ENCODE measurements at regions not wholly inside any gene's neighbourhood (a gene's known extent, or its start where the extent isn't known, plus 50 kb on each side); places are given as distances from the start of the nearest gene placed in this dataset.
A peak's percentile ranks its signal among the peaks of the same experiment; 100 is the strongest.
"Not testable (repeated sequence)": the region's sequence is repeated elsewhere in the genome, so short reads cannot be mapped to it uniquely, and the experiment has no call there.

GRCh38 chr10:30691639-30692015 lies 62.1 kb upstream of the LYZL2 start:
- DNase-seq (ENCODE audit: low spot score): no peak
- H3K4me1 Mint-ChIP-seq (ENCODE audit: unreplicated experiment): peaks cover 10% of the 10 kb centered on the region
- no peak overlapping the region for H3K27ac Mint-ChIP-seq (ENCODE audit: unreplicated experiment)
- peaks cover 2% of the 10 kb centered on the region for H3K27me3 Mint-ChIP-seq (ENCODE audit: unreplicated experiment)
- no peaks in the 10 kb centered on the region for H3K9me3 Mint-ChIP-seq (ENCODE audit: unreplicated experiment)
- no peak for TF ChIP-seq CTCF (IDR thresholded peaks at IDR 0.05; ENCODE audit: unreplicated experiment)
- no peak overlapping the region for H3K4me3 Mint-ChIP-seq (ENCODE audit: unreplicated experiment)
- H3K36me3 Mint-ChIP-seq (ENCODE audit: low read depth, unreplicated experiment): no peaks in the 10 kb centered on the region

DNA sequence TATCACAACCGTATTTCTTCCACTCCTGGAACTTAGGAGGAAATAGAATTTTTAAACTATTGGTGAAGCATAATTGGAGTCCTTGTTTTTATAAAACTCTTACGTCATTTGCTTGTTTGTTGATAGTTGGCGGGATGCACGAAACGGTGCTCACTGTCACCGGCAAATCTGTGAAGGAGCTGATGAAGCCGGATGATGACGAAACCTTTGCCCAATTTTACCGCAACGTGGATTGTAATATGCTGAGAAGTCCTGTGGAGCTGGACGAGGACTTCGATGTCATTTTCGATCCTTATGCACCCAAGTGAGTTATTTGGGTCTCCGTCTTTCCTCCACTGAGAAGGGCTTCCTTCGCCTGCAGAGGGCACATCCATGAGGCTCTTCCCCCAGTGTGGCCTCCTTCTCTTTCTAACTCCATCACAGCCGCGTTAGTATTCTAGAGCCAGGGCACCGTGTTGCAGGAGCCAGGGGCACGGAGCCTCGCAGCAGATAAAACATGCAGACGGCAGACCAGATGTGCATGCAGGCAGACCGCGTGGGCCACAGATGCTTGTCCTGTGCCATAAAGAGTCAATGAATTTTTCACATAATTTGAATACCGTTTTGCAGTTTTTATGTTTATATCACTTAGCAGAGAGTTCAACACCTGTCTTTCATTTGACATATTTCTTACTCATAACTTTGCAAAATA lies 61.5 kb upstream of the LYZL2 start:
- not testable (repeated sequence) for H3K9me3 Mint-ChIP-seq (ENCODE audit: unreplicated experiment); H3K27ac Mint-ChIP-seq (ENCODE audit: unreplicated experiment); H3K4me1 Mint-ChIP-seq (ENCODE audit: unreplicated experiment); H3K36me3 Mint-ChIP-seq (ENCODE audit: low read depth, unreplicated experiment); H3K27me3 Mint-ChIP-seq (ENCODE audit: unreplicated experiment); DNase-seq (ENCODE audit: low spot score); H3K4me3 Mint-ChIP-seq (ENCODE audit: unreplicated experiment)

GRCh38 chr10:30688456-30688855 lies 58.9 kb upstream of the LYZL2 start:
- Mint-ChIP-seq H3K4me3 (ENCODE audit: unreplicated experiment) (no peak overlapping the region), H3K4me1 (ENCODE audit: unreplicated experiment) (peaks cover 10% of the 10 kb centered on the region), H3K36me3 (ENCODE audit: low read depth, unreplicated experiment) (no peaks in the 10 kb centered on the region), H3K9me3 (ENCODE audit: unreplicated experiment) (no peaks in the 10 kb centered on the region), H3K27ac (ENCODE audit: unreplicated experiment) (peak overlapping the region; percentile 5), H3K27me3 (ENCODE audit: unreplicated experiment) (peaks cover 4% of the 10 kb centered on the region)
- no peak for TF ChIP-seq CTCF (IDR thresholded peaks at IDR 0.05; ENCODE audit: unreplicated experiment)
- no peak for DNase-seq (ENCODE audit: low spot score)

- peak; percentile 95 for DNase-seq (ENCODE audit: low spot score)
- TF ChIP-seq CTCF (IDR thresholded peaks at IDR 0.05; ENCODE audit: unreplicated experiment): peak; percentile 87
- Mint-ChIP-seq H3K4me3 (ENCODE audit: unreplicated experiment) (no peak overlapping the region), H3K27me3 (ENCODE audit: unreplicated experiment) (peaks cover 4% of the 10 kb centered on the region), H3K9me3 (ENCODE audit: unreplicated experiment) (no peaks in the 10 kb centered on the region), H3K36me3 (ENCODE audit: low read depth, unreplicated experiment) (no peaks in the 10 kb centered on the region), H3K4me1 (ENCODE audit: unreplicated experiment) (peaks cover 10% of the 10 kb centered on the region), H3K27ac (ENCODE audit: unreplicated experiment) (peak overlapping the region; percentile 31)
Observed at GRCh38 chr10:30687698-30688213, 58.2 kb upstream of the LYZL2 start.

DNA sequence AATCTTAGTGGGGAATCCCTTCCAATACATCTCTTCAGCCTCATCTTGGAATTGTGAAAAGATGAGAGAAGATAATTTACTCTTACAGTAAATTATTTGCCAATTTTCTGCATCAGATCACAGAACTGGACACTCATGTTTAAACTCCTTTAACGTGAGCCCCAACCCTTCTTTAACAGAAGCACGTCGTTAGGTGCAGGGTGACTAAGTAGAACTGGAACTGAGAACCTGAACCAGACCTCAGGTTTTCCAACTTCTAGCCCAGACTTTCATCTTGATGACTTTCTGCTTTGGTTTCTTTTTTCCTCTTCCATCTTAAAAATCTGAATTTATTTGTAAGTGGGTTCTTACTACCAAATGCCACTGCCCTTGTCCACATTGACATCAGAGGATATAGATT lies 57.2 kb upstream of the LYZL2 start:
- Mint-ChIP-seq H3K27ac (ENCODE audit: unreplicated experiment) (no peak overlapping the region), H3K27me3 (ENCODE audit: unreplicated experiment) (peaks cover 4% of the 10 kb centered on the region), H3K9me3 (ENCODE audit: unreplicated experiment) (no peaks in the 10 kb centered on the region), H3K36me3 (ENCODE audit: low read depth, unreplicated experiment) (no peaks in the 10 kb centered on the region), H3K4me3 (ENCODE audit: unreplicated experiment) (no peak overlapping the region), H3K4me1 (ENCODE audit: unreplicated experiment) (peaks cover 10% of the 10 kb centered on the region)
- TF ChIP-seq CTCF (IDR thresholded peaks at IDR 0.05; ENCODE audit: unreplicated experiment): no peak
- DNase-seq (ENCODE audit: low spot score): no peak

Data from endothelial cell (in vitro differentiated cells).